HG03066 (cell line): ENCODE measurements at regions not wholly inside any gene's neighbourhood (a gene's known extent, or its start where the extent isn't known, plus 50 kb on each side); places are given as distances from the start of the nearest gene placed in this dataset.

Source experiments
- ATAC-seq: cut with Tn5 transposase; IDR thresholded peaks from one replicate; pipeline ENCODE4 v1.9.1; 2021; ENCODE audit warnings: low read depth; ENCODE audit not compliant: unreplicated experiment

DNA sequence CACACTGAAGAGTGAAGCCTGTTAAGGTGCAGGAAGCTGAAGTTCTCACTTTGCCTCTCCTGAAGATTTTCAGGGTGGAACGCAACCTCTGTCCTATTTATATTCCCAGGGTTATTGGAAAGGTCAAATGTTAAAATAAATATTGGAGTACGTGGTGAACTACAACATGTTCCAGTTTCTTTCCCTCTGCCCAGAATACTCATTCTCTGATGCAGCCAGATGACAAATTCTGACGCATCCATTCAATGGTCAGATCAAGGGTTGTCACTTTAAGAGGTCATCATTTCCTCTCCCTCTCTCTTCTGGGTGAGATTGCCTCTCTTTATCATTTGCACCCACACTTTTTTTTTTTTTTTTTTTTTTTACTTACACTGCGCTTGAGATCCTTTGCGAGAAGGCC is 277.1 kb downstream of the BRINP1 start:
- no peak for ATAC-seq

DNA sequence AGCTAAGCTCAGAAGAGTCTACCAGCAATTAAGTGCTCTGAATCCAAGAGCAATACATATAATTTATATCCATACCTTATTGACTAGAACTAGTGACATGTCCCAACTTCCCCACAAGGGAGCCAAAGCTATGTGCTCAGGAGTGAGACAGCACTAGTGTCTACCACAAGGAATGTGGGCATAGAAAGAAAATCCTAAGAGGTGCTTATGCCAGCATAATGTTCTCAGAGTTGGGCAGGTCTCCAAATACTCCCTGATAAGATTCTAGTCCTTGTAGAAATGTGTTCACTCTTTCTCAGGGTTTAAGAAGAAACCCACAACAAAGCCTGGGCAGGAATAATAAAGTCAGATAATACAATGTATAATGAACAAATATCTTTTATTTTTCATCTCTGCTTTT is 275.1 kb downstream of the BRINP1 start:
- no peak for ATAC-seq

DNA sequence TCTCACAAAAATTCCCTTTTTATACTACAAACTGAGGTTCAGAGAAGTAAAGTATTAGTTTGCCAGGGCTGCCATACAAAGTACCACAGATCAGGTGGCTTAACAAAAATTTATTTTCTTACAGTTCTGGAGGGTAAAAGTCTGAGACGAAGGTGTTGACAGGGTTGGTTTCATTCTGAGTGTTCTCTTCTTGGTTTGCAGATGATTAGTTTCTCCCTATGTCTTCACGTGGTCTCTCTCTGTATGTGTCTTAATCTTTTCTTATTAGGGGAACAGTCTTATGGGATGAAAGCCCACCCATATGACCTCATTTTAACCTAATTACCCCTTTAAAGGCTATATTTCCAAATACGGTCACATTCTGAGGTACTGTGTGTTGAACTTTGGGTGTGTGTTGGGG is 274.2 kb downstream of the BRINP1 start:
- ATAC-seq: peak; percentile 50

DNA sequence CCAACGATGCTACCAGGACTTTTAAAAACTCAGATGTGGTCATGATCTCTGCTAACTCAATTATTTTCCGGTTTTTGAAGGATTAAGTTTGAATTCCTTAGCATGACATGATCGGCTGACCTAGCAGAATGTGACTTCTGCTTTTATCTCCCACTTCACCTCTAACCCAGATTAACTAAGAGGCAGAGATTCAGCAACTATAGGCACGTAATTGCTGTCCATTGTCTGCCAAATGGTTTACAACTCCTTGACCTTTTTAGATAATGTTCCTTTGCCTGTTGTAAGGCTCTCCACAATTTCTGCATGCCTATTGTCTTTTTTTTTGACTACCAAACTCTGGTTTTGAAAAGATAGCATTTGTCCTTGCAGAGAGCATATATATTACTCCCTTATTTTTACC is 268.2 kb downstream of the BRINP1 start:
- ATAC-seq: no peak

DNA sequence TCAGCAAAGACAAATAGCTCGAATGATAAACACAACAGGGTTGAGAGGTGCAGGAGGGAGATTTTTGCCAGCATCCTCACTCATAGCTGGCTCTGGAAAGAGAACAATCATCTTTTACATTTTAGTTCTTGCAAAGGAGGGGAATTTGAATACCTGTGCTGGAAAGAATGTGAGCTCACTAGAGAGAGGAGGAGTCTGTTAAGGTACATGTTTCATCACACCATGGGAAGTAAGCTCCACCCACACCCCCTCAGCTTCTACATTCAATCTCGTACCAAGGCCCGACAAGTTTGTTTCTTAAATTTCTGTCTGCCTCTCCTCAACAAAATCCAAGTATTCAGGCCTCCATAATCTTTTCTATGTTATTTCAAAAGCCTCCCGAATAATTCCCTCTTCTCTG is 254.6 kb downstream of the BRINP1 start:
- ATAC-seq: no peak
